Esophagus muscularis mucosa (tissue), 4 donors: ENCODE measurements at regions not wholly inside any gene's neighbourhood (a gene's known extent, or its start where the extent isn't known, plus 50 kb on each side); places are given as distances from the start of the nearest gene placed in this dataset.
A peak's percentile ranks its signal among the peaks of the same experiment; 100 is the strongest.

ENCODE experiments used
- DNase-seq: peaks from one replicate; pipeline ENCODE4 v3.0.0-alpha.2; 2017; ENCODE audit errors: extremely low spot score
- H3K27ac ChIP-seq, 4 donors: fragments of 200-600 bp; sonication (generic); replicated peaks in 1 of 4; 1 replicate in 3 of 4; 2 replicates in 1 of 4; pipeline ENCODE4 v1.5.1; 2016 to 2019; ENCODE audit warnings: mild to moderate bottlenecking in 1 of 4
- H3K27me3 ChIP-seq, 4 donors: fragments of 200-600 bp; sonication (generic); one replicate each; pipeline versions ENCODE4 v1.5.1 to v1.6.0; 2016 to 2019
- H3K36me3 ChIP-seq, 4 donors: fragments of 200-600 bp; sonication (generic); one replicate each; pipeline ENCODE4 v1.5.1; 2016 to 2019
- H3K4me1 ChIP-seq, 4 donors: fragments of 200-600 bp; sonication (generic); one replicate each; pipeline ENCODE4 v1.5.1; 2016 to 2019
- H3K4me3 ChIP-seq, 4 donors: fragments of 200-600 bp; sonication (generic); 1 replicate in 2 of 4; 2 replicates in 2 of 4; pipeline ENCODE4 v1.5.1; 2016 to 2019; ENCODE audit warnings: mild to moderate bottlenecking in 4 of 4, moderate library complexity in 1 of 4
- H3K9me3 ChIP-seq, 4 donors: fragments of 200-600 bp; sonication (generic); 1 replicate in 3 of 4; 2 replicates in 1 of 4; pipeline ENCODE4 v1.5.1; 2016 to 2019
- CTCF ChIP-seq, 3 experiments: fragments of 200-600 bp in 2 of 3; fragments of 450-650 bp in 1 of 3; sonication (generic) in 2 of 3; IDR thresholded peaks; one replicate each; pipeline ENCODE4 v1.5.1; 2017 to 2019; ENCODE audit warnings: antibody characterized with exemption in 3 of 3, mild to moderate bottlenecking in 2 of 3, moderate library complexity in 1 of 3
- EP300 ChIP-seq: sonication (generic); formaldehyde crosslinking; IDR thresholded peaks from one replicate; pipeline ENCODE4 v1.6.1; 2017; ENCODE audit warnings: antibody characterized with exemption
- POLR2A ChIP-seq: fragments of 450-650 bp; IDR thresholded peaks from one replicate; pipeline ENCODE4 v1.6.1; 2017; ENCODE audit warnings: antibody characterized with exemption, moderate library complexity, mild to moderate bottlenecking, low read depth
- POLR2AphosphoS5 ChIP-seq, 2 donors: sonication (generic); formaldehyde crosslinking; IDR thresholded peaks; one replicate each; pipeline ENCODE4 v1.6.1; 2017; ENCODE audit warnings: antibody characterized with exemption in 2 of 2
- WGBS: methylation state at CpG from one replicate; pipeline ENCODE4 v1.1.5; 2018; 5-methylcytosine and 5-hydroxymethylcytosine counted together
- intact Hi-C: fragments of 100-400 bp; cut with DNase I; formaldehyde crosslinking; loops from one replicate; pipeline ENCODE4 v1.15.1; 2023

DNA sequence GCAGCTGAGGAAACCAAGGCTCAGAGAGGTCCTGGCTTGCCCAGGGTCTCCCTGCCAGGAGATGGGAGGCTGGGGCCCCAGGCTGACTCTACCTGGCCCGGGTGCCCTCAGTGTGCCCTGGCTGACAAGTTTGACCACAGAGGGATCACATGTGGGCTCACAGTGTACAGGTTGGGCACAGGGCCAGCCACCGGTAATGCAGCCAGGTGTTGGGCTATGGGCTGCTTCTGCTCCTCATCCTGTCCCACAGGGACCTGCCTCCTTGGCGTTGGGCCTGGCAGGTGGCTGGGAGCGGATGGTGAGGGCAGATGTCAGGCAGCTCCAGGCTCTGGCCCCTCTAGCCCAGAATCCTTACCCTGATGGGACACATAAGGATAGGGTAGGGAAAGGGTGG lies 250.5 kb downstream of the LOXHD1 start:
- WGBS, result 88% methylated on average over 4 of the region's 4 CpGs
- no peak for TF ChIP-seq POLR2AphosphoS5 (IDR thresholded peaks at IDR 0.05)
- no peaks in the 10 kb centered on the region for H3K27me3 ChIP-seq
- no peak for DNase-seq
- intact Hi-C loops, result no loop called here
- H3K27ac ChIP-seq, result peak overlapping the region in 3 of 4 donors; percentile 56 to 67 (median 62)
- H3K9me3 ChIP-seq, result no peaks in the 10 kb centered on the region
- H3K4me1 ChIP-seq, result peaks cover 32 to 57% (median 49%) of the 10 kb centered on the region in 4 donors
- H3K36me3 ChIP-seq, result no peaks in the 10 kb centered on the region
- H3K4me3 ChIP-seq, result no peak overlapping the region

DNA sequence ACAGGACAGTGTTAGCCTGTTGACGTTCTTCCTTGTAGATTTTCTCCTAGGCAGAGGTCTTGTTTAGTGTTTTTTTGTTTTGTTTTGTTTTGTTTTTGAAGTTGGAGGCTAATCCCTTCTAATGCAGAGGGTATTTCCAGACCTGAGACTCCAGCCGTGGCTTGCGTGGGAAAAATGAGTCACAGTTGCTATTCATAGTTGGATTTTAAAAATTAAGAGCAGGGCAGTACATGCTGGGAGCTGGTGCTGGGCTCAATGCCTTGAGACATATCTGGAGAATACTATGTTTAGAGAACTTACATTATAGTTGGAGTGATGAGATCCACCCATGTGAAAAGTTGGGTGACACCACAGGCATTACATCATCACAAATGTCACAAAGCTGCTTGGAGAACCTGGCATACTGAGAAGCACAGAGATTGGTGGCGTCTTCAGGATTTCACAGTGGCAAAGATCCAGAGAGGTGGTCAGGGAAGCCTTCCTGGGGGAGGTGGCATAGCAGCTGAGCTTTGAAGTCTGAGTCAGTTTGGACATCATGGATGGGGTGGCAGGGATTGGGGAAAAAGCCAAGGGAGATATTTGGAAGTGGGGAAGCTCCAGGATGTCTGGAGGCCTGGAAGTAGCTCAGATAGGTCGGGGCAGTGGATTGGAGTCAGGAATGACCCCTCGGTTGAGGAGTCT lies 249.4 kb downstream of the LOXHD1 start:
- intact Hi-C loops, result no loop called here
- 38% methylated on average over 6 of the region's 6 CpGs for WGBS
- Histone ChIP-seq H3K36me3 (no peaks in the 10 kb centered on the region), H3K27me3 (no peaks in the 10 kb centered on the region), H3K27ac (peak overlapping the region; percentile 34 to 67 (median 60)), H3K9me3 (no peaks in the 10 kb centered on the region), H3K4me3 (no peak overlapping the region), H3K4me1 (peaks cover 41 to 66% (median 59%) of the 10 kb centered on the region in 4 donors)
- TF ChIP-seq POLR2A (no peak), POLR2AphosphoS5 (IDR thresholded peaks at IDR 0.05) (peak; percentile 45 to 52), EP300 (no peak), CTCF (IDR thresholded peaks at IDR 0.05) (no peak)
- no peak for DNase-seq

DNA sequence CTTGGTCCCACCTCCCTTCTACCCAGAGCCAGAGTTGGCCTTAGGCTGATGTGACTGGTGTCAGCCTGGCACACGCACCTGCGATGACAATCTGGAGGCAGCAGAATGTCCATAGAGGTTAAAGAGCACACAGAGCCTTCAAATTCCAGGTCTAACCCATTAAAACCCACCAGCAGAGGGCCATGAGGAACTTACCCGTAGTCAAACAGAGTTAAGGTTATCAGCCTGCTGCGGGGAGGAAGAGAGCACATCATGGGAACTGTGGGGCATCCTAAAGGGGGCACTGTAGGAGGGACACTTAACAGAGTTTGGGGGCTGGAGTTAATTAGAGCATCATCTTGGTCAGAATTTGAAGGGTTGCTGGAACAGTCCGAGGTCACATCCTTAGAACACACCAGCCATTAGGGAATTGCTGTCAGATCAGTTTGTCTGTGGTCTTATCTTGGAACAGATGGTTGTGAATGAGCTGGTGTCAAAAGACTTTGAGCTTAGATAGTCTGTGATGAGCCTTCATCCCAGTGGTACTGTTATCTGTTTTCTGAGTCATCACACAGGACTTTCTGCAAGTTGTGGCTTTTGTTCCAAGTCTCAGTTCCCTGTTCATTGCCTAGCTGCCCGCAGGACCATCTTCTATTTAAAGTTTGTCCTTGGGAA lies 248.6 kb downstream of the LOXHD1 start:
- Histone ChIP-seq H3K27me3 (no peaks in the 10 kb centered on the region), H3K27ac (peak overlapping the region in 3 of 4 donors; percentile 57 to 67 (median 62)), H3K36me3 (no peaks in the 10 kb centered on the region), H3K9me3 (no peaks in the 10 kb centered on the region), H3K4me3 (no peak overlapping the region), H3K4me1 (peaks cover 47 to 70% (median 65%) of the 10 kb centered on the region in 4 donors)
- intact Hi-C loops, result no loop called here
- 87% methylated on average over 6 of the region's 6 CpGs for WGBS
- no peak for DNase-seq
- no peak for TF ChIP-seq CTCF (IDR thresholded peaks at IDR 0.05)
- no peak for TF ChIP-seq POLR2A
- TF ChIP-seq EP300, result no peak

GRCh38 chr18:46411191-46411828 lies 245.7 kb downstream of the LOXHD1 start:
- DNase-seq, result no peak
- H3K4me3 ChIP-seq, result no peak overlapping the region
- H3K9me3 ChIP-seq, result no peaks in the 10 kb centered on the region
- TF ChIP-seq POLR2A, result no peak
- peak overlapping the region; percentile 81 to 87 (median 84) for H3K27ac ChIP-seq
- WGBS, result 84% methylated on average over 4 of the region's 4 CpGs
- intact Hi-C loops, result no loop called here
- peaks cover 54 to 88% (median 74%) of the 10 kb centered on the region in 4 donors for H3K4me1 ChIP-seq
- no peaks in the 10 kb centered on the region for H3K27me3 ChIP-seq
- H3K36me3 ChIP-seq, result no peaks in the 10 kb centered on the region

DNA sequence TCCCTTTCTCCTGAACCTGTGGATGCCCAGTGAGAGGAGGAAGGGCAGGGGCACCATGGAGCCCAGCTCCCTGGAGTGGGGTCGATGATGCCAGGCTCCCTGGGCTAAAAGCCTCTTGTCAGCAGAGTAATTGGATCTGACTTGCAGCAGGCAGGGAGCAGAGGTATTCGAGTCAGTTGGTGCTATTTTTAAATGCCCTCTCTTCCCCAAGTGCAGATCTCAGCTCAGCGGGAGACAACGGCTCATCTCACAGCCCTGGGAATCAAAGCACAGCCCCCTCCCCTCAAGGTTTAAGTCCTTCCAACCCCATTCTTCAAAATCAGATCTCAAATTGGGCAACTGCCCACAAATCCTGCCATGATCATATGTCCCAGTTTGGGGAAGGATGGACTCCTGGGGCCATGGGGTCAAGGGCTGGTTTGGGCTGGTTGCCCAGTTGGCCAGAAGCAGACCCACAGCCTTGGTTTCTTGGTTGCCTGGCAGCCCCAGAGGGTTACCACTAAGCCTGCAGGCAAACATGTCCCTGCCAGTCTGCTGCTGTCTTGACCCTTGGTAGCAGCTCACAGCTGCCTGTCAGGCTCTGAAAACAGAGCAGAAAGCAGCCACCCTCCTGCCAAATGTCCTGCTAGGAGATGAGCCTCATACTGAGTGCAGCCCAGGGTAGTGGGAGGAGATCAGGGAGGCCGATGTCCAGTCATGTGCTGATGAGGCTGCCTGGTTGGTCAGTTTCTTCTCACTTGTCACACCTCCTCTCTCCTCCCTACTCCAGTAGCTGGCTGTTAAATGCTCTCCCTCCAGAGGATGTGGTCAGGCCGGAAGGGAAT lies 244.9 kb downstream of the LOXHD1 start:
- Histone ChIP-seq H3K4me3 (peak overlapping the region in 3 of 4 donors; percentile 14 to 29 (median 20)), H3K9me3 (no peaks in the 10 kb centered on the region), H3K4me1 (peaks cover 49 to 81% (median 69%) of the 10 kb centered on the region in 4 donors), H3K27ac (peak overlapping the region; percentile 81 to 87 (median 84)), H3K27me3 (no peaks in the 10 kb centered on the region), H3K36me3 (no peaks in the 10 kb centered on the region)
- WGBS, result 38% methylated on average over 3 of the region's 6 CpGs
- intact Hi-C loops, result no loop called here
- TF ChIP-seq EP300 (no peak), POLR2AphosphoS5 (IDR thresholded peaks at IDR 0.05) (peak; percentile 41 to 75)
- no peak for DNase-seq
